Breast epithelium (tissue), 4 donors: ENCODE measurements at regions not wholly inside any gene's neighbourhood (a gene's known extent, or its start where the extent isn't known, plus 50 kb on each side); places are given as distances from the start of the nearest gene placed in this dataset.

Experiments
- DNase-seq, 2 donors: peaks; one replicate each; pipeline ENCODE4 v3.0.0-alpha.2; 2019; ENCODE audit warnings: low spot score in 2 of 2
- H3K27ac ChIP-seq, 2 donors: fragments of 200-600 bp; sonication (generic) in 1 of 2; one replicate each; pipeline ENCODE4 v1.5.1; 2016 to 2019; ENCODE audit warnings: mild to moderate bottlenecking in 1 of 2
- H3K27me3 ChIP-seq, 2 donors: fragments of 200-600 bp; sonication (generic) in 1 of 2; one replicate each; pipeline versions ENCODE4 v1.5.1 to v1.6.0; 2017 to 2019; ENCODE audit warnings: control low read depth in 1 of 2, mild to moderate bottlenecking in 1 of 2
- H3K36me3 ChIP-seq: fragments of 200-600 bp; one replicate; pipeline ENCODE4 v1.5.1; 2019
- H3K4me1 ChIP-seq, 2 donors: fragments of 200-600 bp; sonication (generic); one replicate each; pipeline ENCODE4 v1.5.1; 2016 to 2019; ENCODE audit warnings: control low read depth in 1 of 2
- H3K4me3 ChIP-seq, 3 donors: fragments of 200-600 bp; sonication (generic); 1 replicate in 2 of 3; 2 replicates in 1 of 3; pipeline ENCODE4 v1.5.1; 2016 to 2019; ENCODE audit warnings: mild to moderate bottlenecking in 3 of 3, moderate library complexity in 2 of 3
- H3K9me3 ChIP-seq, 2 donors: fragments of 200-600 bp; sonication (generic) in 1 of 2; one replicate each; pipeline ENCODE4 v1.5.1; 2016 to 2019; ENCODE audit warnings: control low read depth in 1 of 2
- CTCF ChIP-seq, 3 donors: fragments of 450-650 bp; IDR thresholded peaks; one replicate each; pipeline ENCODE4 v1.5.1; 2016 to 2017; ENCODE audit warnings: antibody characterized with exemption in 3 of 3, mild to moderate bottlenecking in 3 of 3, moderate library complexity in 3 of 3
- POLR2A ChIP-seq: fragments of 450-650 bp; IDR thresholded peaks from one replicate; pipeline ENCODE4 v1.6.1; 2016; ENCODE audit warnings: antibody characterized with exemption, mild to moderate bottlenecking, moderate library complexity
- POLR2AphosphoS5 ChIP-seq, 3 donors: sonication (generic); formaldehyde crosslinking; IDR thresholded peaks; one replicate each; pipeline ENCODE4 v1.6.1; 2017; ENCODE audit warnings: antibody characterized with exemption in 3 of 3
- intact Hi-C: fragments of 100-400 bp; cut with DNase I; formaldehyde crosslinking; loops from one replicate; pipeline ENCODE4 v1.15.1; 2023; ENCODE audit warnings: low total_unique reads

- Histone ChIP-seq H3K27me3 (no peaks in the 10 kb centered on the region), H3K36me3 (no peaks in the 10 kb centered on the region), H3K4me1 (no peaks in the 10 kb centered on the region), H3K4me3 (no peak overlapping the region), H3K9me3 (no peaks in the 10 kb centered on the region), H3K27ac (no peak overlapping the region)
- intact Hi-C loops = no loop called here
- no peak for DNase-seq
- TF ChIP-seq CTCF (IDR thresholded peaks at IDR 0.05) = no peak
- no peak for TF ChIP-seq POLR2AphosphoS5 (IDR thresholded peaks at IDR 0.05)
- TF ChIP-seq POLR2A = no peak
These were observed 933.4 kb upstream of the PTPRD start for GRCh38 chr9:11546231-11546630.

GRCh38 chr9:11549311-11549794 lies 936.6 kb upstream of the PTPRD start:
- Histone ChIP-seq H3K36me3 (no peaks in the 10 kb centered on the region), H3K27ac (no peak overlapping the region), H3K4me3 (no peak overlapping the region), H3K27me3 (no peaks in the 10 kb centered on the region), H3K9me3 (no peaks in the 10 kb centered on the region), H3K4me1 (no peaks in the 10 kb centered on the region)
- intact Hi-C loops = no loop called here
- no peak for DNase-seq
- TF ChIP-seq POLR2AphosphoS5 (IDR thresholded peaks at IDR 0.05) (no peak), CTCF (IDR thresholded peaks at IDR 0.05) (no peak), POLR2A (no peak)

GRCh38 chr9:11551106-11551505 lies 938.3 kb upstream of the PTPRD start:
- intact Hi-C loops = no loop called here
- H3K4me3 ChIP-seq = no peak overlapping the region
- no peak overlapping the region for H3K27ac ChIP-seq
- TF ChIP-seq POLR2AphosphoS5 (IDR thresholded peaks at IDR 0.05) = no peak
- no peak for TF ChIP-seq POLR2A
- TF ChIP-seq CTCF (IDR thresholded peaks at IDR 0.05) = no peak
- H3K9me3 ChIP-seq = no peaks in the 10 kb centered on the region
- DNase-seq = no peak
- no peaks in the 10 kb centered on the region for H3K4me1 ChIP-seq
- H3K36me3 ChIP-seq = no peaks in the 10 kb centered on the region
- H3K27me3 ChIP-seq = no peaks in the 10 kb centered on the region

GRCh38 chr9:11558043-11558442 lies 945.2 kb upstream of the PTPRD start:
- DNase-seq = no peak
- Histone ChIP-seq H3K4me3 (no peak overlapping the region), H3K36me3 (no peaks in the 10 kb centered on the region), H3K4me1 (no peaks in the 10 kb centered on the region), H3K9me3 (no peaks in the 10 kb centered on the region), H3K27ac (no peak overlapping the region), H3K27me3 (no peaks in the 10 kb centered on the region)
- no peak for TF ChIP-seq CTCF (IDR thresholded peaks at IDR 0.05)
- no peak for TF ChIP-seq POLR2A
- TF ChIP-seq POLR2AphosphoS5 (IDR thresholded peaks at IDR 0.05) = no peak
- intact Hi-C loops = no loop called here

GRCh38 chr9:11559001-11559776 lies 946.4 kb upstream of the PTPRD start:
- no peak for DNase-seq
- TF ChIP-seq POLR2AphosphoS5 (IDR thresholded peaks at IDR 0.05) (no peak), CTCF (IDR thresholded peaks at IDR 0.05) (no peak), POLR2A (no peak)
- Histone ChIP-seq H3K36me3 (no peaks in the 10 kb centered on the region), H3K27me3 (no peaks in the 10 kb centered on the region), H3K27ac (no peak overlapping the region), H3K4me3 (no peak overlapping the region), H3K4me1 (no peaks in the 10 kb centered on the region), H3K9me3 (no peaks in the 10 kb centered on the region)
- intact Hi-C loops = no loop called here
